GM18907 (cell line): ENCODE measurements at regions not wholly inside any gene's neighbourhood (a gene's known extent, or its start where the extent isn't known, plus 50 kb on each side); places are given as distances from the start of the nearest gene placed in this dataset.

Experiments
- ATAC-seq: cut with Tn5 transposase; IDR thresholded peaks from one replicate; pipeline ENCODE4 v1.9.1; 2021; ENCODE audit warnings: mild to moderate bottlenecking, moderate library complexity; ENCODE audit not compliant: unreplicated experiment

- no peak for ATAC-seq
Measured at GRCh38 chr9:109593612-109594011, 95.5 kb upstream of the PTPN3 start.

DNA sequence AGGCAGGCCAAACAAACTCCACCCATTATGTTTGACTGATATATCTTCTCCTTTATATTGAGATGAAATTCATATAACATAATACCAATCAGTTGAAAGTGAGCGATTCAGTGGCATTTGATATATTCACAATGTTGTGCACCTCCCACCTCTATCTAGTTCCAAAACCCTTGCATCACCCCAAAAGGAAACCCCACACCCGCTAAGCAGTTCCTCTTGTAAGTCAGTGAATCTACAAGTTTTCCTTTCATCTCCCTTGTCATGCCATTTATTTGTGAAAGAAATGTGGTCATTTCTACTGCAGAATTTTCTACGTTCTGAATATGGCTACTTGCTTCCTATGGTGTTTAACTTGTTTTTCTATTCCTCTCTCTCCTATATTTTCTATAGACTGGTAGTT, 99.4 kb upstream of the PTPN3 start:
- ATAC-seq: no peak

DNA sequence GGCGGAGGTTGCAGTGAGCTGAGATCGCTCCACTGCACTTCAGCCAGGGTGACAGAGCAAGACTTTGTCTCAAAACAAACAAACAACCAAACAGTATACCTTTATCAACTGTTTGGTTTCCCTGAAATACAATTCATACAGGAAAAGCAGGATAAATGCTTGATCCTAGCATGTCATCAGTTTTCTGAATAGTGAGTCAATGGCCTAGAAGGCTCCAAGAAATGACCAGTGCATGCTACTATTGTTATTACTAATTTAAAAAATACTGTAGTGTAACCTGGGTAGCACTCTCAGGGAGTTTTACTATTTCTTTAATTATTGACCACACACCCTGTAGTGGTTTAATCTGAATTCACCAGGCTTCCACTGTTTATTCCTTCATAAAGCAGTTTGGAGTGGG, 101.0 kb upstream of the PTPN3 start:
- ATAC-seq: no peak

GRCh38 chr9:109599711-109600110, 101.6 kb upstream of the PTPN3 start:
- ATAC-seq: no peak

DNA sequence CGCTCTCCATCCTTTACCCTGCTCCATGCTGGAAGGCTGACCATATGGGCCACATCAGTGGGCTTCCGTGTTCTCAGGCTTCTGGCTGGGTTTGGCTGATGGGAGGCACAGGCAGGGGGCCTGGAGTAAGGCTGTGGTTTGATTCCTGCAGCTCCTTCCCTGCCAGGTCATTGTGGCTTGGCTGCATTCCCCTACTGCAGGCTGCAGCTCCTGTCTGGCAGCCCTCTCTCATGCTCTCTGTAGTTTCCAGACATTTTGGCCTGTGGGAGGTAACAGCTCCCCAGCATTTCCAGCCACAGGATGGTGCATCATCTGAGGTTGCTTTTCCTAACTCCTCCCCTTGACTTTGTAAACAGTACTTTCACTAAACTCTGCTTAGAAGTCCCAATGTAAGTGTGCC, 102.0 kb upstream of the PTPN3 start:
- no peak for ATAC-seq

DNA sequence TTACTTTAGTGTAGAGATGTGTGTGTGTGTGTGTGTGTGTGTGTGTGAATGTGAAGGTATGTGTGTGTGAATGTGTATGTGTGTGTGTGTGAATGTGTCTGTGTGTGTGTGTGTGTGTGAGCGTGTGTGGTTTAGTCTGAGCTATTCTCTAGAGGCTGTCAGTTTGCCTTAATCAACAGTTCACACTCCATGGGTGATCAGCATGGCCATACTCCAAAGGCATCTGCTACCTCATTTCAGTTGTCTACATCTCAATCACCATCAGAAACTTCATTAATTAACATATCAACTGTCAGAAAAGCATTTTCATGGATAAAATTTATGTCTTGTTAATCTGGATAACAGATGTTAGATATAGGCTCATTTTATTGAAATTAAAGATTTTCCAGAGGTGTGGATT, 103.1 kb upstream of the PTPN3 start:
- no peak for ATAC-seq

- no peak for ATAC-seq
Measured at GRCh38 chr9:109602987-109603386, 104.9 kb upstream of the PTPN3 start.

DNA sequence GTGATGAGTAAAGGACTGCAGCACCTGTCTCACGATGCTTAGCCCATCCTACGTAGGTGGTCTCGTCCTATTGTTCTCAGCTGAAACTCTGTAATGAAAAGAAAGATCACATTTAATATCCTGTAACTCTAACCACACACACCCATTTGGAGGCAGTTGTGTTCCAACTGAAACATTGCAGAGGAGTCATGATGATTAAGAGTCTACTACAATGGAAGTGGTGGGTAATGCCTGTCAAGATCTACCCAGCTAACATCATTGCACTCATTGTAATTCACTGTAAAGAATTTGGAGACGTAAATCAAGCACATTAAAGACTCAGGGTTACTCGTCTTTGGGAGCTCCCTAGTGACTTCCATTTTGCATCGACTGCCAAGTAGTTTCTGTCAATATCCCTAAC, 106.0 kb upstream of the PTPN3 start:
- ATAC-seq: no peak

DNA sequence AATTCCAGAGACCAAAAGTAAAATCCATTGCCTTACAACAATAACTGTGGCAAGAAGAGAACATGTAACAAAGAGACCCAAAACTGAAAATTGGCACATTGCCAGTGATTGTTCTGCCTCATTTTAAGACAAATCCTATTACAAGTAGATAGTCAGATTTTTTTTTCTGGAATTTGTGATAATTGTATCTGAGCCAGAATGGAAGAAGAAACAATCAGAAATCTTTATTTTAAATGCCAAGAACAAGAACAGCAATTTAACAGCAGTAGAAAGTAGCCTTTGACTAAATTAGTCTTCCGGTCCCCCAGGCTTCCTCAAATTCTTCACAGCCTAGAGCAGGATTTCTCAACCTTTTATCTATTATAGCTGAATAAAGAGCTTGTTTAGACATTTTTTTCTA, 106.7 kb upstream of the PTPN3 start:
- ATAC-seq: no peak

DNA sequence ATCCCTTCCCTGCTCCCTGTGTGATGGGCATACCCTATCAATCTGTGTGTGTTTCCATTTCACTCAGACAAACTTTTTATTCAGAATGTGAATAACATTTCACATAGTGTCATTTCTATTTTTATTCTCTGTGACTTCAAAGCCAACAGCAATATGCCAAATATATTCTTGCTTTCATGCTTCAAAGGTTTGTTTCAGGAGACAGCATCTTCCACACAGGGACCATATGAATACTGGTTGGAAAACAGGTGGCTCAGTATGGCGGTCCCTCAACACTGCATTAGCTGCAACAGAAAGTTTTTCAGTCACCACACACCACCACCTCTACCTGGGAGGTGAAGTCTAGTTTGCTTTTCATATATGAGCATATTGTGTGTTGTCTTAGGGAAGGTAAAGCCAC, 111.0 kb upstream of the PTPN3 start:
- no peak for ATAC-seq

DNA sequence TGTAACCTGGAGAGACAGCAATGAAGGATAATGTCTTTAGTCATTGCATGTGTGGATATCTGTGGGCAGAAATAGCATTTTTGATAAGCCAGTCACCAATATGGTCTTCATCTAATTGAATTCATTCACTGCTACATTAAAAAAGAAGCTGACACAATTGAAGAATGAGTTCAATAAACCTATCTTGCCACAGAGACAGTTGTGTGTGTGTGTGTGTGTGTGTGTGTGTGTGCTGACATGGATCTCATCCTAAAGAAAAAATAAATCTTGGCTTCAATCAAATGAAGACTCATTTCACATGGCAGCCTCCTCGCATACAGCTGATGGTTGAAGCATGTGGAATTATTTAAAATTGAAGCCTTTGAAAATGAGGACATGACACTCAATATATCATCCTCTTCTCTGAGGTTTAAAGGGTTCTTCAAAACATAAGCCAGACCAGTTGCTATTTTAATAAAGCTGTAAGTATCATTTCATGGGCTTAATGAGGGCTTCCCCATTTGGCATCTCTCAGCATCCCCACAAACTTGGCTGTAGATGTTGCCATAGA, 118.5 kb upstream of the PTPN3 start:
- no peak for ATAC-seq

DNA sequence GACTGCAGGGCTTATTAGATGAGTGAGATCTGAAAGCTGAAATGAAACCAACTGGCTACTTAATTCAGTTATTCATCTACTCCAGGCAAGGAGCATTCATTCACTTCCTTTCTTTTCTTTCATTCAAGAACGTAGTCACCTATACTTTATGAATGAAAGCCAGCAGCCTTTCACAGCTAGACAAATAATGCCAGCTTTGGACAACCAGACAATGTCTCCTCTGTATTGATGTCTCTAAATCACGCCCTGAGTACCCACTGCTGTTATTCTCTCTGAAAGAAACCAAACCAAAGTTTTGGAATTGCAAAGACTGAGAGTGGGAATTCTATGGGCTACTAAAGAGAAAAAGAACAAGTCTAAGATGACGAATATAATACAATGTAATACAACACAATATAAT, 121.2 kb upstream of the PTPN3 start:
- ATAC-seq: no peak

- ATAC-seq: no peak
Measured at GRCh38 chr9:109624143-109624542, 126.0 kb upstream of the PTPN3 start.

- no peak for ATAC-seq
Measured at GRCh38 chr9:109624896-109625295, 126.8 kb upstream of the PTPN3 start.

GRCh38 chr9:109627042-109627441, 128.9 kb upstream of the PTPN3 start:
- ATAC-seq: no peak

- ATAC-seq: no peak
Measured at GRCh38 chr9:109629615-109630014, 131.5 kb upstream of the PTPN3 start.

- ATAC-seq: no peak
Measured at GRCh38 chr9:109632817-109633216, 134.7 kb upstream of the PTPN3 start.

DNA sequence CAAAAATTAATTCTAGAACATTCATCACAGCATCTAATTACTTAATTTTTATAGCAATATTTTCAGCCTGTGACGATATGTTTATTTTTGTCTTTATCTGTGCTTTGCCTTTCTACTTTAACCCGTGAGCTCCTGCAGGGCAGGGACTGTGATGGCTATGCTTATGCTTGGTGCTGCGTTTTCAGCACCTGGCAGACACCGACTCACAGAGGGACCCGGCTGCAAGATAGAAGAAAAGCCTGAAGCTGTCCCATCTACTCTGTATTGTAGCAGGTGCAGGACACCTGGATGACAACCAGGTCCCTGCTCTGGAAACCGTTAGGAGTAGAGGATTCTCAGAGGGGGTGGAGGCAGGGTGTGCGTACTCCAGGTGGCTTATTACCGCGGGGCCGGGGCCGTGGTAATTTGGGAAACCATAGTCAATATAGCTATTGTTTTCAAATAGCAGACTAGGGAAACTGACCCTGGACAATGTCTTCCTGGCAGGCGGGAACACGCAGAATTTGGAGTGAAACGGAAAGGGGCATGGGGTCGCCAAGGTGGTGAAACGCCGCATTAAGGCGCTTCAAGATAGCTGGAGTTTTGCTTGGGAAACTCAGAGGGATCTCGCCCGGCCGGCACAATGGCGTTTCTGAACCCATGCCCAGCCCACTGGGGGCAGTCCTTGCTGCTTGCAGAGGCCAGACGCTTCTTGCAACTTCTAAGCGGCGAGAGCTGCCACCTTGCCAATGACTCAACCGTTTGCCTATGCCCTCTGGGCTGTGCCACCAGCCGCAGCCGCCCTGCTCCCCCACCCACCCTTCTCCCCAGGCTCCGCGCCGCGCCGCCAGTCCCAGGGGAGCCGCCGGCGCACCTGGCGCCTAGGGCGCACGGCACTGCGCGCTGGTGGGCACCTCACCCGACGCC, 140.1 kb upstream of the PALM2AKAP2 start:
- ATAC-seq: no peak

GRCh38 chr9:109640580-109641371, 139.2 kb upstream of the PALM2AKAP2 start:
- ATAC-seq: no peak

DNA sequence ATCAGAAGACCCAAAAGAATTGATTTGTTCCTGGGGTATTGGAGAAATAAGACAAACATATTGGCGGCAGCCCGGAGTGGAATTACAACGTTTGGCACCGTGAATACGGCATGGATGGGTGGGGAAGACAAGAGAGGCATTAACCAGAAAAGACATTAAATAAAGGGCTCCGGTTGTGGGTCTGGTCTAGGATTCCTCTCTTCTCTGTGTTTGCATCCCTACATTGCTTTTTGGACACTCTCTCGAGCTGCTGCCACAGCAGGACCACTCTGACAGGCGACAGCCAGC, 138.7 kb upstream of the PALM2AKAP2 start:
- ATAC-seq: no peak

- ATAC-seq: no peak
Measured at GRCh38 chr9:109652112-109652511, 127.9 kb upstream of the PALM2AKAP2 start.

DNA sequence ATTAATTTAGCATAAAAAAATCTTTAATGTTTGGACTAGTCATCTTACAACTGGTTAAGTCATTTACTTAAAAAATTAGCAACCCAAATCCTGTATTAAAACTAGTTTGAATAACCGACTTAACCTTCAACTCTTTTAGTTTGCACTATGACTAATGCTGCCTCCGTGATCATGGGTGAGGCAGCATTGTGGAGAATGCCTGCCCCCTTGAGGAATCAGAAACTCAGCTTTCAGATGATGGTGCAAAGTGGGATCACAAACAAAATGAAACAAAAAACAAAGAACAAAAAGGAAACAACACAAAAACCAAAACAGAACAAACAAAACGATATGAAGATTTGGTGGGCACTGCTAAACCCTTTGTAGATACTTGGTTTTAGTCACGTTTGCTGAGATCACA, 127.0 kb upstream of the PALM2AKAP2 start:
- no peak for ATAC-seq
